DOHH2 (cell line): ENCODE measurements at regions not wholly inside any gene's neighbourhood (a gene's known extent, or its start where the extent isn't known, plus 50 kb on each side); places are given as distances from the start of the nearest gene placed in this dataset.

Source experiments
- H3F3A ChIP-seq: fragments of 200-600 bp; sonication (generic), shearing (Covaris generic); 2 replicates; pipeline ENCODE4 v1.6.0; 2016; ENCODE audit warnings: antibody characterized with exemption, mild to moderate bottlenecking; ENCODE audit not compliant: control insufficient read depth, insufficient read depth
- H3K27ac ChIP-seq: fragments of 200-600 bp; sonication (generic); 2 replicates; pipeline ENCODE4 v1.5.1; 2014; ENCODE audit warnings: low read depth, mild to moderate bottlenecking, low read length, moderate library complexity
- H3K27me3 ChIP-seq: fragments of 200-600 bp; sonication (generic); 2 replicates; pipeline ENCODE4 v1.6.1; 2014; ENCODE audit warnings: mild to moderate bottlenecking, low read length, mixed read lengths; ENCODE audit not compliant: control insufficient read depth
- H3K36me3 ChIP-seq: fragments of 200-600 bp; sonication (generic); 2 replicates; pipeline ENCODE4 v1.6.1; 2014; ENCODE audit warnings: mild to moderate bottlenecking, low read length, moderate library complexity, mixed read lengths; ENCODE audit not compliant: control insufficient read depth
- H3K4me1 ChIP-seq: fragments of 200-600 bp; sonication (generic); 2 replicates; pipeline ENCODE4 v1.6.1; 2014; ENCODE audit warnings: mild to moderate bottlenecking, low read length, mixed read lengths; ENCODE audit not compliant: control insufficient read depth
- H3K4me2 ChIP-seq: fragments of 200-600 bp; sonication (generic); 2 replicates; pipeline ENCODE4 v1.6.0; 2014; ENCODE audit warnings: mild to moderate bottlenecking, low read length, moderate library complexity
- H3K4me3 ChIP-seq: fragments of 200-600 bp; sonication (generic); 2 replicates; pipeline ENCODE4 v1.5.1; 2014; ENCODE audit warnings: mild to moderate bottlenecking, low read length, mixed read lengths
- H3K79me2 ChIP-seq: fragments of 200-600 bp; sonication (generic); 2 replicates; pipeline ENCODE4 v1.6.1; 2014; ENCODE audit warnings: mild to moderate bottlenecking, low read length, mixed read lengths; ENCODE audit not compliant: control insufficient read depth
- H3K9me2 ChIP-seq: fragments of 200-600 bp; sonication (generic); replicated peaks from 2 replicates; pipeline ENCODE4 v1.6.1; 2014; ENCODE audit warnings: mild to moderate bottlenecking, low read length, mixed read lengths; ENCODE audit not compliant: control insufficient read depth
- H3K9me3 ChIP-seq: fragments of 200-600 bp; sonication (generic); 2 replicates; pipeline ENCODE4 v1.6.1; 2014; ENCODE audit warnings: antibody characterized with exemption, low read length, mixed read lengths; ENCODE audit not compliant: control insufficient read depth, insufficient read depth
- H4K20me1 ChIP-seq: fragments of 200-600 bp; sonication (generic); 2 replicates; pipeline ENCODE4 v1.6.0; 2014; ENCODE audit warnings: low read depth, mild to moderate bottlenecking, antibody characterized with exemption, low read length, moderate library complexity; ENCODE audit not compliant: control insufficient read depth, insufficient read depth
- EZH2phosphoT487 ChIP-seq: fragments of 200-600 bp; sonication (generic); IDR thresholded peaks from 2 replicates; pipeline ENCODE4 v1.6.1; 2017; ENCODE audit warnings: borderline replicate concordance, mild to moderate bottlenecking, antibody characterized with exemption, low read length, moderate library complexity, mixed read lengths
- TF ChIP-seq, protein P1 (sequence below): fragments of 200-600 bp; sonication (generic); IDR thresholded peaks from one replicate; pipeline ENCODE4 v1.5.1; 2014; ENCODE audit warnings: antibody characterized with exemption, mild to moderate bottlenecking, low read depth, low read length; ENCODE audit not compliant: poor library complexity, severe bottlenecking

GRCh38 chr22:19664406-19664805, 49.9 kb upstream of the SEPTIN5 start:
- no peaks in the 10 kb centered on the region for H3K36me3 ChIP-seq
- no peaks in the 10 kb centered on the region for H3K79me2 ChIP-seq
- no peak overlapping the region for H3K27ac ChIP-seq
- TF ChIP-seq, protein P1, sequence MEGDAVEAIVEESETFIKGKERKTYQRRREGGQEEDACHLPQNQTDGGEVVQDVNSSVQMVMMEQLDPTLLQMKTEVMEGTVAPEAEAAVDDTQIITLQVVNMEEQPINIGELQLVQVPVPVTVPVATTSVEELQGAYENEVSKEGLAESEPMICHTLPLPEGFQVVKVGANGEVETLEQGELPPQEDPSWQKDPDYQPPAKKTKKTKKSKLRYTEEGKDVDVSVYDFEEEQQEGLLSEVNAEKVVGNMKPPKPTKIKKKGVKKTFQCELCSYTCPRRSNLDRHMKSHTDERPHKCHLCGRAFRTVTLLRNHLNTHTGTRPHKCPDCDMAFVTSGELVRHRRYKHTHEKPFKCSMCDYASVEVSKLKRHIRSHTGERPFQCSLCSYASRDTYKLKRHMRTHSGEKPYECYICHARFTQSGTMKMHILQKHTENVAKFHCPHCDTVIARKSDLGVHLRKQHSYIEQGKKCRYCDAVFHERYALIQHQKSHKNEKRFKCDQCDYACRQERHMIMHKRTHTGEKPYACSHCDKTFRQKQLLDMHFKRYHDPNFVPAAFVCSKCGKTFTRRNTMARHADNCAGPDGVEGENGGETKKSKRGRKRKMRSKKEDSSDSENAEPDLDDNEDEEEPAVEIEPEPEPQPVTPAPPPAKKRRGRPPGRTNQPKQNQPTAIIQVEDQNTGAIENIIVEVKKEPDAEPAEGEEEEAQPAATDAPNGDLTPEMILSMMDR: no peak
- no peak for TF ChIP-seq EZH2phosphoT487
- no peak overlapping the region for H3K4me2 ChIP-seq
- no peaks in the 10 kb centered on the region; the same call in 1 of the 2 replicates for H3K27me3 ChIP-seq
- no peaks in the 10 kb centered on the region for H3K4me1 ChIP-seq
- H3K9me2 ChIP-seq: no peaks in the 10 kb centered on the region
- H4K20me1 ChIP-seq: no peaks in the 10 kb centered on the region
- no peaks in the 10 kb centered on the region for H3K9me3 ChIP-seq
- no peaks in the 10 kb centered on the region for H3F3A ChIP-seq
- no peak overlapping the region for H3K4me3 ChIP-seq
